GM21390 (cell line): ENCODE measurements at regions not wholly inside any gene's neighbourhood (a gene's known extent, or its start where the extent isn't known, plus 50 kb on each side); places are given as distances from the start of the nearest gene placed in this dataset.

Experiments used
- ATAC-seq: cut with Tn5 transposase; IDR thresholded peaks from one replicate; pipeline ENCODE4 v1.9.1; 2021; ENCODE audit not compliant: unreplicated experiment

- no peak for ATAC-seq
Measured at GRCh38 chr6:148652205-148652604, 94.6 kb upstream of the UST start.

- ATAC-seq: no peak
Measured at GRCh38 chr6:148653138-148653776, 93.6 kb upstream of the UST start.

GRCh38 chr6:148657048-148657447, 89.8 kb upstream of the UST start:
- ATAC-seq: no peak

GRCh38 chr6:148658681-148659430, 88.0 kb upstream of the UST start:
- no peak for ATAC-seq

GRCh38 chr6:148667395-148667794, 79.4 kb upstream of the UST start:
- no peak for ATAC-seq

- ATAC-seq: no peak
Measured at GRCh38 chr6:148671085-148671484, 75.7 kb upstream of the UST start.

GRCh38 chr6:148671952-148672351, 74.9 kb upstream of the UST start:
- ATAC-seq: no peak

GRCh38 chr6:148674306-148674705, 72.5 kb upstream of the UST start:
- ATAC-seq: no peak

- peak; percentile 93 for ATAC-seq
Measured at GRCh38 chr6:148677594-148678476, 69.0 kb upstream of the UST start.

GRCh38 chr6:148678682-148679081, 68.1 kb upstream of the UST start:
- ATAC-seq: no peak

- no peak for ATAC-seq
Measured at GRCh38 chr6:148681666-148682065, 65.2 kb upstream of the UST start.

GRCh38 chr6:148682252-148682651, 64.6 kb upstream of the UST start:
- no peak for ATAC-seq

- ATAC-seq: no peak
Measured at GRCh38 chr6:148682990-148683389, 63.8 kb upstream of the UST start.

- no peak for ATAC-seq
Measured at GRCh38 chr6:148689168-148689567, 57.7 kb upstream of the UST start.

GRCh38 chr6:148693882-148694484, 52.8 kb upstream of the UST start:
- peak; percentile 77 for ATAC-seq
